CD4-positive, alpha-beta T cell treated with Interleukin-6 for 4 hours (primary cell): ENCODE measurements at regions not wholly inside any gene's neighbourhood (a gene's known extent, or its start where the extent isn't known, plus 50 kb on each side); places are given as distances from the start of the nearest gene placed in this dataset.

ENCODE experiments used
- DNase-seq: peaks from one replicate; pipeline ENCODE4 v3.0.0-alpha.2; 2020; ENCODE audit warnings: mixed read lengths

GRCh38 chr5:3127423-3127911 lies 376.0 kb upstream of the IRX2 start:
- no peak for DNase-seq

GRCh38 chr5:3126639-3127038 lies 375.2 kb upstream of the IRX2 start:
- no peak for DNase-seq

GRCh38 chr5:3124410-3124809 lies 372.9 kb upstream of the IRX2 start:
- no peak for DNase-seq

- no peak for DNase-seq
Measured at GRCh38 chr5:3123763-3124157, 372.3 kb upstream of the IRX2 start.

- DNase-seq, result no peak
Measured at GRCh38 chr5:3122985-3123762, 371.7 kb upstream of the IRX2 start.

- DNase-seq, result no peak
Measured at GRCh38 chr5:3122216-3122615, 370.7 kb upstream of the IRX2 start.

- DNase-seq, result no peak
Measured at GRCh38 chr5:3121813-3122212, 370.3 kb upstream of the IRX2 start.

GRCh38 chr5:3120028-3120427 lies 368.6 kb upstream of the IRX2 start:
- no peak for DNase-seq

GRCh38 chr5:3119435-3119834 lies 368.0 kb upstream of the IRX2 start:
- no peak for DNase-seq

- no peak for DNase-seq
Measured at GRCh38 chr5:3118340-3118739, 366.9 kb upstream of the IRX2 start.

- no peak for DNase-seq
Measured at GRCh38 chr5:3116366-3116765, 364.9 kb upstream of the IRX2 start.

GRCh38 chr5:3114467-3114866 lies 363.0 kb upstream of the IRX2 start:
- DNase-seq, result no peak

GRCh38 chr5:3110371-3110770 lies 358.9 kb upstream of the IRX2 start:
- DNase-seq, result no peak

GRCh38 chr5:3107156-3107611 lies 355.7 kb upstream of the IRX2 start:
- no peak for DNase-seq

GRCh38 chr5:3105581-3105980 lies 354.1 kb upstream of the IRX2 start:
- DNase-seq, result no peak

- no peak for DNase-seq
Measured at GRCh38 chr5:3105172-3105571, 353.7 kb upstream of the IRX2 start.

GRCh38 chr5:3104429-3105060 lies 353.1 kb upstream of the IRX2 start:
- no peak for DNase-seq

GRCh38 chr5:3103262-3103811 lies 351.9 kb upstream of the IRX2 start:
- no peak for DNase-seq

- no peak for DNase-seq
Measured at GRCh38 chr5:3102531-3102930, 351.1 kb upstream of the IRX2 start.

GRCh38 chr5:3101561-3101960 lies 350.1 kb upstream of the IRX2 start:
- DNase-seq, result no peak

- DNase-seq, result no peak
Measured at GRCh38 chr5:3100921-3101551, 349.6 kb upstream of the IRX2 start.

GRCh38 chr5:3099954-3100353 lies 348.5 kb upstream of the IRX2 start:
- no peak for DNase-seq

- DNase-seq, result no peak
Measured at GRCh38 chr5:3099526-3099925, 348.0 kb upstream of the IRX2 start.

- DNase-seq, result no peak
Measured at GRCh38 chr5:3098821-3099220, 347.3 kb upstream of the IRX2 start.
